ENCODE measurements at regions not wholly inside any gene's neighbourhood (a gene's known extent, or its start where the extent isn't known, plus 50 kb on each side); places are given as distances from the start of the nearest gene placed in this dataset.

- H3K9me3 ChIP-seq, result peaks cover 0 to 10% (median 0%) of the 10 kb centered on the region in 3 donors
- DNase-seq, result no peak
- H3K27ac ChIP-seq, result no peak overlapping the region
- no peak overlapping the region for H3K4me3 ChIP-seq
- ATAC-seq, result no peak
- WGBS, 2 donors, result 55 to 60% methylated on average over 6 of the region's 6 CpGs
- H3K4me1 ChIP-seq, result no peaks in the 10 kb centered on the region
- no peaks in the 10 kb centered on the region for H3K36me3 ChIP-seq (replicated peaks in 1 of 2; ENCODE audit: insufficient read depth in 1 of 2, low read depth in 2 of 2)
- peaks cover 0 to 4% of the 10 kb centered on the region in 2 donors for H3K27me3 ChIP-seq
- TF ChIP-seq CTCF (IDR thresholded peaks at IDR 0.05) (no peak), POLR2A (IDR thresholded peaks at IDR 0.05) (no peak)
- intact Hi-C loops (cut with DNase I), result no loop called here
Observed at GRCh38 chr12:114215746-114216145, 190.2 kb downstream of the TBX5 start.

GRCh38 chr12:114213055-114213581, 192.8 kb downstream of the TBX5 start:
- no peak for DNase-seq
- Histone ChIP-seq H3K4me3 (no peak overlapping the region), H3K27me3 (peaks cover 0 to 5% of the 10 kb centered on the region in 2 donors), H3K36me3 (replicated peaks in 1 of 2; ENCODE audit: insufficient read depth in 1 of 2, low read depth in 2 of 2) (no peaks in the 10 kb centered on the region), H3K4me1 (no peaks in the 10 kb centered on the region), H3K9me3 (peaks cover 0 to 10% (median 0%) of the 10 kb centered on the region in 3 donors), H3K27ac (no peak overlapping the region)
- ATAC-seq, result no peak
- TF ChIP-seq POLR2A (IDR thresholded peaks at IDR 0.05), result no peak
- TF ChIP-seq CTCF (IDR thresholded peaks at IDR 0.05), result no peak
- WGBS, 2 donors, result 14 to 15% methylated on average over 2 of the region's 2 CpGs
- intact Hi-C loops (cut with DNase I), result no loop called here

GRCh38 chr12:114209861-114210260, 196.1 kb downstream of the TBX5 start:
- no peaks in the 10 kb centered on the region for H3K4me1 ChIP-seq
- H3K36me3 ChIP-seq (replicated peaks in 1 of 2; ENCODE audit: insufficient read depth in 1 of 2, low read depth in 2 of 2), result no peaks in the 10 kb centered on the region
- ATAC-seq (no peak), DNase-seq (no peak)
- no peaks in the 10 kb centered on the region for H3K9me3 ChIP-seq
- intact Hi-C loops (cut with DNase I), result no loop called here
- TF ChIP-seq POLR2A (IDR thresholded peaks at IDR 0.05), result no peak
- TF ChIP-seq CTCF (IDR thresholded peaks at IDR 0.05), result no peak
- H3K27me3 ChIP-seq, result peaks cover 0 to 5% of the 10 kb centered on the region in 2 donors
- no peak overlapping the region for H3K4me3 ChIP-seq
- H3K27ac ChIP-seq, result no peak overlapping the region
- WGBS, 2 donors, result 59 to 67% methylated on average over 3 of the region's 3 CpGs

- Histone ChIP-seq H3K27ac (no peak overlapping the region), H3K27me3 (peaks cover 0 to 5% of the 10 kb centered on the region in 2 donors), H3K9me3 (no peaks in the 10 kb centered on the region), H3K4me1 (no peaks in the 10 kb centered on the region), H3K36me3 (replicated peaks in 1 of 2; ENCODE audit: insufficient read depth in 1 of 2, low read depth in 2 of 2) (no peaks in the 10 kb centered on the region), H3K4me3 (no peak overlapping the region)
- DNase-seq (no peak), ATAC-seq (no peak)
- intact Hi-C loops (cut with DNase I), result no loop called here
- TF ChIP-seq POLR2A (IDR thresholded peaks at IDR 0.05) (no peak), CTCF (IDR thresholded peaks at IDR 0.05) (no peak)
Observed at GRCh38 chr12:114206525-114206924, 199.4 kb downstream of the TBX5 start.

- TF ChIP-seq CTCF (IDR thresholded peaks at IDR 0.05) (no peak), POLR2A (IDR thresholded peaks at IDR 0.05) (no peak)
- Histone ChIP-seq H3K4me3 (no peak overlapping the region), H3K9me3 (peaks cover 0 to 11% (median 0%) of the 10 kb centered on the region in 3 donors), H3K36me3 (replicated peaks in 1 of 2; ENCODE audit: insufficient read depth in 1 of 2, low read depth in 2 of 2) (no peaks in the 10 kb centered on the region), H3K27me3 (no peaks in the 10 kb centered on the region), H3K4me1 (no peaks in the 10 kb centered on the region), H3K27ac (no peak overlapping the region)
- DNase-seq (no peak), ATAC-seq (no peak)
- WGBS, 2 donors, result 44 to 51% methylated on average over 2 of the region's 2 CpGs
- intact Hi-C loops (cut with DNase I), result no loop called here
Observed at GRCh38 chr12:114201794-114202193, 204.2 kb downstream of the TBX5 start.

Data from body of pancreas (tissue), 4 donors.